IMR-90 (cell line): ENCODE measurements at regions not wholly inside any gene's neighbourhood (a gene's known extent, or its start where the extent isn't known, plus 50 kb on each side); places are given as distances from the start of the nearest gene placed in this dataset.

Experiments
- ATAC-seq: fragments of 200-7000 bp; cut with Tn5 transposase; 2 replicates; pipeline ENCODE4 v1.9.1; 2020; ENCODE audit warnings: low read depth, mild to moderate bottlenecking, moderate library complexity
- BruUV-seq: library from RNA; stranded (reverse); fragments of 400-500 nt; replicated peaks from 2 replicates; lab custom pipeline; 2021; lab: Mats Ljungman, UMichigan
- CTCF ChIA-PET: fragments of 300-600 bp; formaldehyde crosslinking; extraction: SDS; loops from one replicate; lab custom pipeline; 2021; ENCODE audit warnings: antibody characterized with exemption; lab: Yijun Ruan, JAX
- POLR2A ChIA-PET: fragments of 300-600 bp; sonication (Branson Sonifier 250); formaldehyde crosslinking; loops from one replicate; lab custom pipeline; 2022; ENCODE audit warnings: antibody characterized with exemption; ENCODE audit not compliant: unreplicated experiment; lab: Charles Lee
- DNase-seq: peaks from one replicate; pipeline ENCODE4 v3.0.0; 2013
- H2AFZ ChIP-seq: replicated peaks from 2 replicates; pipeline ENCODE3; 2013; ENCODE audit warnings: low read length, mild to moderate bottlenecking; ENCODE audit not compliant: poor library complexity
- H2AK5ac ChIP-seq: 2 replicates; pipeline ENCODE4 v1.6.1; 2013; ENCODE audit warnings: low read depth, low read length, inconsistent platforms
- H2AK9ac ChIP-seq: replicated peaks from 2 replicates; pipeline ENCODE3; 2013; ENCODE audit warnings: mild to moderate bottlenecking, low read depth, low read length, moderate library complexity; ENCODE audit not compliant: poor library complexity
- H2BK120ac ChIP-seq: 2 replicates; pipeline ENCODE4 v1.6.1; 2013; ENCODE audit warnings: low read depth, low read length, inconsistent platforms
- H2BK15ac ChIP-seq: 3 replicates; pipeline ENCODE4 v1.6.1; 2013; ENCODE audit warnings: low read depth, low read length, inconsistent platforms
- H2BK20ac ChIP-seq: 2 replicates; pipeline ENCODE4 v1.6.1; 2013; ENCODE audit warnings: low read depth, mild to moderate bottlenecking, inconsistent platforms, low read length, moderate library complexity
- H2BK5ac ChIP-seq: 2 replicates; pipeline ENCODE4 v1.6.1; 2013; ENCODE audit warnings: mild to moderate bottlenecking, low read depth, low read length, inconsistent platforms; ENCODE audit not compliant: poor library complexity, severe bottlenecking
- H3K14ac ChIP-seq: replicated peaks from 2 replicates; pipeline ENCODE4 v1.6.1; 2013; ENCODE audit warnings: low read depth, low read length, inconsistent platforms
- H3K18ac ChIP-seq: 2 replicates; pipeline ENCODE4 v1.6.1; 2013; ENCODE audit warnings: low read depth, low read length, control low read depth
- H3K23ac ChIP-seq: 2 replicates; pipeline ENCODE4 v1.6.1; 2013; ENCODE audit warnings: low read depth, low read length, inconsistent platforms
- H3K27ac ChIP-seq: 2 replicates; pipeline ENCODE4 v1.5.1; 2013; ENCODE audit warnings: mild to moderate bottlenecking, control low read depth, low read length; ENCODE audit not compliant: insufficient read depth
- H3K27me3 ChIP-seq: 2 replicates; pipeline ENCODE4 v1.6.1; 2013; ENCODE audit warnings: low read length; ENCODE audit not compliant: control insufficient read depth, insufficient read depth
- H3K36me3 ChIP-seq: 2 replicates; pipeline ENCODE4 v1.6.1; 2013; ENCODE audit warnings: low read length, mixed read lengths; ENCODE audit not compliant: control insufficient read depth, insufficient read depth
- H3K4ac ChIP-seq: 2 replicates; pipeline ENCODE4 v1.6.1; 2013; ENCODE audit warnings: low read depth, low read length, inconsistent platforms
- H3K4me1 ChIP-seq: 2 replicates; pipeline ENCODE4 v1.6.1; 2013; ENCODE audit warnings: low read length, mixed read lengths; ENCODE audit not compliant: control insufficient read depth, insufficient read depth
- H3K4me2 ChIP-seq: 2 replicates; pipeline ENCODE4 v1.6.1; 2013; ENCODE audit warnings: low read depth, mild to moderate bottlenecking, control low read depth, low read length, moderate library complexity
- H3K4me3 ChIP-seq: 2 replicates; pipeline ENCODE4 v1.5.1; 2013; ENCODE audit warnings: low read depth, mild to moderate bottlenecking, control low read depth, low read length, moderate library complexity; ENCODE audit not compliant: insufficient read depth
- H3K56ac ChIP-seq: 2 replicates; pipeline ENCODE4 v1.6.1; 2013; ENCODE audit warnings: low read length, inconsistent platforms; ENCODE audit not compliant: insufficient read depth; ENCODE audit errors: extremely low read depth
- H3K79me1 ChIP-seq, 2 experiments: 2 replicates each; pipeline ENCODE4 v1.6.1; 2013; ENCODE audit warnings: low read length in 2 of 2, inconsistent platforms in 1 of 2, low read depth in 1 of 2
- H3K9ac ChIP-seq: 2 replicates; pipeline ENCODE4 v1.6.1; 2013; ENCODE audit warnings: low read depth, low read length, control low read depth
- H3K9me1 ChIP-seq: 2 replicates; pipeline ENCODE4 v1.6.1; 2013; ENCODE audit warnings: low read length, inconsistent platforms; ENCODE audit not compliant: insufficient read depth
- H3K9me3 ChIP-seq: 2 replicates; pipeline ENCODE4 v1.6.1; 2013; ENCODE audit warnings: low read length; ENCODE audit not compliant: control insufficient read depth, insufficient read depth
- H4K20me1 ChIP-seq: 2 replicates; pipeline ENCODE4 v1.6.1; 2013; ENCODE audit warnings: low read length, inconsistent platforms; ENCODE audit not compliant: insufficient read depth
- H4K5ac ChIP-seq: 2 replicates; pipeline ENCODE4 v1.6.1; 2013; ENCODE audit warnings: mild to moderate bottlenecking, low read depth, low read length, control low read depth
- H4K8ac ChIP-seq, 2 experiments: 2 replicates each; pipeline ENCODE4 v1.6.1; 2013; ENCODE audit warnings: low read depth in 2 of 2, low read length in 2 of 2, control low read depth in 1 of 2, inconsistent platforms in 1 of 2
- H4K91ac ChIP-seq: 2 replicates; pipeline ENCODE4 v1.6.1; 2013; ENCODE audit warnings: low read depth, low read length, inconsistent platforms; ENCODE audit not compliant: insufficient read depth
- CHD1 ChIP-seq: IDR thresholded peaks from 2 replicates; pipeline ENCODE4 v1.6.1; 2012; ENCODE audit warnings: low read depth, low read length, improper control_type of control experiment
- CTCF ChIP-seq: conservative IDR thresholded peaks from 2 replicates; pipeline ENCODE4 v1.5.1; 2012; ENCODE audit warnings: mild to moderate bottlenecking, low read depth, low read length, improper control_type of control experiment
- ELK1 ChIP-seq: fragments of 150-350 bp; IDR thresholded peaks from 2 replicates; pipeline ENCODE4 v1.6.1; 2016; ENCODE audit warnings: low read depth, mild to moderate bottlenecking, low read length, moderate library complexity, borderline replicate concordance
- FOS ChIP-seq: fragments of 150-350 bp; IDR thresholded peaks from 2 replicates; pipeline ENCODE4 v1.6.1; 2016; ENCODE audit warnings: low read depth, low read length
- MAFK ChIP-seq: IDR thresholded peaks from 2 replicates; pipeline ENCODE4 v1.6.1; 2012; ENCODE audit warnings: low read depth, low read length, improper control_type of control experiment
- MAZ ChIP-seq: IDR thresholded peaks from 2 replicates; pipeline ENCODE4 v1.6.1; 2012; ENCODE audit warnings: low read depth, mild to moderate bottlenecking, low read length, improper control_type of control experiment, moderate library complexity, borderline replicate concordance
- NFE2L2 ChIP-seq: fragments of 150-350 bp; IDR thresholded peaks from 2 replicates; pipeline ENCODE4 v1.6.1; 2016; ENCODE audit warnings: low read depth, mild to moderate bottlenecking, low read length
- POLR2A ChIP-seq: IDR thresholded peaks from 2 replicates; pipeline ENCODE4 v1.6.1; 2012; ENCODE audit warnings: mild to moderate bottlenecking, low read depth, low read length
- RAD21 ChIP-seq: IDR thresholded peaks from 2 replicates; pipeline ENCODE4 v1.6.1; 2012; ENCODE audit warnings: low read length, improper control_type of control experiment
- RCOR1 ChIP-seq: IDR thresholded peaks from 2 replicates; pipeline ENCODE4 v1.6.1; 2012; ENCODE audit warnings: mild to moderate bottlenecking, low read length, improper control_type of control experiment; ENCODE audit not compliant: insufficient replicate concordance
- RFX5 ChIP-seq: IDR thresholded peaks from 2 replicates; pipeline ENCODE4 v1.8.0; 2012; ENCODE audit warnings: low read depth, mild to moderate bottlenecking, low read length, moderate library complexity
- SMC3 ChIP-seq: fragments of 150-350 bp; IDR thresholded peaks from 2 replicates; pipeline ENCODE4 v1.6.1; 2016; ENCODE audit warnings: low read depth, mild to moderate bottlenecking, antibody characterized with exemption, low read length, moderate library complexity
- WGBS, 2 experiments: methylation state at CpG; one replicate each; pipeline versions ENCODE4 v1.1.5 to v1.1.7; 2013; ENCODE audit warnings: missing lambda C conversion rate in 2 of 2; ENCODE audit not compliant: insufficient read length in 1 of 2; ENCODE audit errors: extremely low coverage in 2 of 2; 5-methylcytosine and 5-hydroxymethylcytosine counted together
- dilution Hi-C: fragments of 300-500 bp; cut with HindIII; formaldehyde crosslinking; loops from one replicate; pipeline ENCODE4 v1.14.3; 2018; ENCODE audit warnings: low sequenced_read_pairs; ENCODE audit not compliant: unreplicated experiment
- in situ Hi-C: fragments of 300-500 bp; cut with MboI; formaldehyde crosslinking; loops from 3 replicates; pipeline ENCODE4 v1.14.3; 2019; ENCODE audit warnings: low sequenced_read_pairs, inconsistent platforms, mixed read lengths
- intact Hi-C: fragments of 100-400 bp; cut with micrococcal nuclease; formaldehyde crosslinking; loops from 2 replicates; pipeline ENCODE4 v1.10.0; 2022
- TF ChIP-seq, protein P1 (sequence below): fragments of 150-350 bp; IDR thresholded peaks from 2 replicates; pipeline ENCODE4 v1.6.1; 2017; ENCODE audit warnings: mild to moderate bottlenecking, antibody characterized with exemption, low read length, low read depth

DNA sequence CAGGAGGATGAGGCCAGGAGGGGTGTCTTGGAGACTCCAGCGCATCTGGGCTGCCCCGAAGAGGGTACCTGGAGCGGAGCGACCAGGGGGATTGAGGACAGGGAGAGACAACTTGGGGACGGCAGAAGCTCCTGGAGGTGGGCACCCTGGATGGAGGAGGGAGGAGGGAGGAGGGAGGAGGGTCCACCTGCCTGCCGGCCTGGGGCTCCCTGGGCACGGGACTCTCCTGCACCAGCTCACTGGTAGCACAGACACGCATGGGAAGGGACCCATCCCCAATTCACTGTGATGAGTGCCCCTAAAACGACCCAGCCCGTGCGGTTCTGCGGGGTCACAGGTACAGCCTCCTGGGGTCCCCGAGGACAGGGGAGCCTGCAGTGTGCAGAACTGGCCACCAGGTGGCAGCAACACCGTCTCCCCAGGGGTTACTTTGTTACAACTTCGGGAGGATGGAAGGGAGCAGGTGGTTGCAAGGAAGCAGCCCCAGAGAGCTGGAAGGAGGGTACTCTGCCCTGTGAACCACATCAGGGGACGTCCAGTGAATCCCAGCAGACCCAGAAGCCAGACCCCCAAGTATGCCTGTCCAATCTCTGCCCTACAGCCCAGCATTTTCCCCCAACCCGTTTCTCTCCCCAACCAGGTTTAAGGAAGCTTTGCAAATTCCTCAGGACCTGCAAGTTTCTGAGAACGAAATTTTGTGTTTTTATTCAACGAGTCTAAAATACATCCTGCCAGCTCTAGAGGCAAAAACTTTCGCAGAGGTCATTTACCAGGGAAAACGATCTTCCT is 482.4 kb downstream of the NPHP4 start:
- CTCF ChIA-PET = interaction anchor here (0.7 to 1.4 kb wide), 2 partner anchors 465 to 697 kb away, joined by 3 to 6 read pairs; no protein-coding TSS in a partner anchor
- Histone ChIP-seq H3K4me1 (no peaks in the 10 kb centered on the region), H2BK15ac (no peak overlapping the region), H3K56ac (no peak overlapping the region), H2BK20ac (no peak overlapping the region), H3K79me1 (no peaks in the 10 kb centered on the region), H2BK5ac (no peak overlapping the region), H3K18ac (no peak overlapping the region), H2BK120ac (no peak overlapping the region), H3K27me3 (no peaks in the 10 kb centered on the region), H3K4ac (no peak overlapping the region), H4K20me1 (no peaks in the 10 kb centered on the region), H3K9ac (no peak overlapping the region), H4K8ac (no peak overlapping the region), H4K5ac (no peak overlapping the region), H3K9me1 (no peaks in the 10 kb centered on the region), H3K14ac (no peak overlapping the region), H2AK5ac (no peak overlapping the region), H2AK9ac (no peak overlapping the region), H3K4me3 (no peak overlapping the region), H4K91ac (no peak overlapping the region), H3K27ac (no peak overlapping the region), H3K4me2 (no peak overlapping the region), H3K36me3 (no peaks in the 10 kb centered on the region), H3K23ac (no peak overlapping the region), H2AFZ (peak overlapping the region; percentile 33), H3K9me3 (peaks cover under 1% of the 10 kb centered on the region; the same call in 1 of the 2 replicates)
- TF ChIP-seq, protein P1, sequence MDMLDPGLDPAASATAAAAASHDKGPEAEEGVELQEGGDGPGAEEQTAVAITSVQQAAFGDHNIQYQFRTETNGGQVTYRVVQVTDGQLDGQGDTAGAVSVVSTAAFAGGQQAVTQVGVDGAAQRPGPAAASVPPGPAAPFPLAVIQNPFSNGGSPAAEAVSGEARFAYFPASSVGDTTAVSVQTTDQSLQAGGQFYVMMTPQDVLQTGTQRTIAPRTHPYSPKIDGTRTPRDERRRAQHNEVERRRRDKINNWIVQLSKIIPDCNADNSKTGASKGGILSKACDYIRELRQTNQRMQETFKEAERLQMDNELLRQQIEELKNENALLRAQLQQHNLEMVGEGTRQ = no peak
- TF ChIP-seq POLR2A (no peak), ELK1 (no peak), FOS (no peak), RCOR1 (no peak), CHD1 (no peak), MAZ (peak; percentile 19; the same call in 1 of the 2 replicates), CTCF (peak; percentile 71), MAFK (no peak), NFE2L2 (no peak), RAD21 (peak; percentile 64), SMC3 (peak; percentile 72), RFX5 (no peak)
- peak; percentile 96 for ATAC-seq
- peak; percentile 15 for DNase-seq
- in situ Hi-C loops = loop anchor here (5.0 to 25.0 kb wide), 3 partner anchors 407 to 827 kb away; no protein-coding TSS in a partner anchor
- 47% methylated on average over 6 of the region's 21 CpGs; no CpG with 5 or more reads in 1 of the 2 experiments for WGBS, 2 experiments
- intact Hi-C loops = loop anchor here (1.0 kb wide), 1 partner anchor 406 kb away; no protein-coding TSS in a partner anchor
- dilution Hi-C loops = no loop called here
- POLR2A ChIA-PET = interaction anchor here (0.6 kb wide), 1 partner anchor 305 kb away, joined by 5 read pairs; no protein-coding TSS in a partner anchor
- no TSS peak for BruUV-seq
